Stimulated activated memory B cell treated with anti-CD40 and anti-IgM and Interleukin-4, amounts not matched to agents 10 μg/mL and 1 μg/mL and 100 μg/mL, for 72 hours (primary cell): ENCODE measurements at regions not wholly inside any gene's neighbourhood (a gene's known extent, or its start where the extent isn't known, plus 50 kb on each side); places are given as distances from the start of the nearest gene placed in this dataset.

Experiments used
- ATAC-seq: fragments of 150-1000 bp; cut with Tn5 transposase; 2 replicates; pipeline ENCODE4 v1.10.0; 2021
- H3K27ac Mint-ChIP-seq: one replicate; pipeline ENCODE4 v1.8.0; 2022; ENCODE audit warnings: mild to moderate bottlenecking, mixed read lengths
- H3K27me3 Mint-ChIP-seq: one replicate; pipeline ENCODE4 v1.8.0; 2022; ENCODE audit warnings: mixed read lengths
- H3K36me3 Mint-ChIP-seq: one replicate; pipeline ENCODE4 v1.8.0; 2022; ENCODE audit warnings: mixed read lengths
- H3K4me1 Mint-ChIP-seq: one replicate; pipeline ENCODE4 v1.8.0; 2022; ENCODE audit warnings: mixed read lengths
- H3K4me3 Mint-ChIP-seq: one replicate; pipeline ENCODE4 v1.8.0; 2022; ENCODE audit warnings: mild to moderate bottlenecking, moderate library complexity, mixed read lengths
- H3K9me3 Mint-ChIP-seq: one replicate; pipeline ENCODE4 v1.8.0; 2022; ENCODE audit warnings: mixed read lengths

- no peak overlapping the region for H3K4me3 Mint-ChIP-seq
- H3K4me1 Mint-ChIP-seq, result no peaks in the 10 kb centered on the region
- ATAC-seq, result no peak
- H3K9me3 Mint-ChIP-seq, result no peaks in the 10 kb centered on the region
- H3K27ac Mint-ChIP-seq, result no peak overlapping the region
- no peaks in the 10 kb centered on the region for H3K36me3 Mint-ChIP-seq
- no peaks in the 10 kb centered on the region for H3K27me3 Mint-ChIP-seq
Observed at GRCh38 chrX:121102101-121102500, 54.7 kb downstream of the GLUD2 start.

- ATAC-seq, result no peak
- no peaks in the 10 kb centered on the region for H3K4me1 Mint-ChIP-seq
- H3K9me3 Mint-ChIP-seq, result no peaks in the 10 kb centered on the region
- no peaks in the 10 kb centered on the region for H3K27me3 Mint-ChIP-seq
- no peak overlapping the region for H3K27ac Mint-ChIP-seq
- no peak overlapping the region for H3K4me3 Mint-ChIP-seq
- H3K36me3 Mint-ChIP-seq, result no peaks in the 10 kb centered on the region
Observed at GRCh38 chrX:121103381-121103780, 56.0 kb downstream of the GLUD2 start.

GRCh38 chrX:121106484-121107235 lies 59.2 kb downstream of the GLUD2 start:
- H3K27me3 Mint-ChIP-seq, result no peaks in the 10 kb centered on the region
- no peak overlapping the region for H3K4me3 Mint-ChIP-seq
- no peak for ATAC-seq
- no peaks in the 10 kb centered on the region for H3K4me1 Mint-ChIP-seq
- no peaks in the 10 kb centered on the region for H3K36me3 Mint-ChIP-seq
- H3K27ac Mint-ChIP-seq, result no peak overlapping the region
- no peaks in the 10 kb centered on the region for H3K9me3 Mint-ChIP-seq

GRCh38 chrX:121109986-121110385 lies 62.6 kb downstream of the GLUD2 start:
- no peak for ATAC-seq
- Mint-ChIP-seq H3K27ac (no peak overlapping the region), H3K36me3 (no peaks in the 10 kb centered on the region), H3K4me1 (no peaks in the 10 kb centered on the region), H3K9me3 (no peaks in the 10 kb centered on the region), H3K27me3 (no peaks in the 10 kb centered on the region), H3K4me3 (no peak overlapping the region)

GRCh38 chrX:121110536-121110935 lies 63.1 kb downstream of the GLUD2 start:
- no peak overlapping the region for H3K27ac Mint-ChIP-seq
- H3K36me3 Mint-ChIP-seq, result no peaks in the 10 kb centered on the region
- H3K9me3 Mint-ChIP-seq, result no peaks in the 10 kb centered on the region
- no peak for ATAC-seq
- no peaks in the 10 kb centered on the region for H3K4me1 Mint-ChIP-seq
- H3K27me3 Mint-ChIP-seq, result no peaks in the 10 kb centered on the region
- no peak overlapping the region for H3K4me3 Mint-ChIP-seq

- H3K27me3 Mint-ChIP-seq, result no peaks in the 10 kb centered on the region
- H3K9me3 Mint-ChIP-seq, result no peaks in the 10 kb centered on the region
- no peak overlapping the region for H3K27ac Mint-ChIP-seq
- no peaks in the 10 kb centered on the region for H3K4me1 Mint-ChIP-seq
- H3K4me3 Mint-ChIP-seq, result no peak overlapping the region
- H3K36me3 Mint-ChIP-seq, result no peaks in the 10 kb centered on the region
- ATAC-seq, result no peak
Observed at GRCh38 chrX:121114691-121115090, 67.3 kb downstream of the GLUD2 start.

- Mint-ChIP-seq H3K36me3 (no peaks in the 10 kb centered on the region), H3K9me3 (no peaks in the 10 kb centered on the region), H3K27me3 (no peaks in the 10 kb centered on the region), H3K27ac (no peak overlapping the region), H3K4me1 (no peaks in the 10 kb centered on the region), H3K4me3 (no peak overlapping the region)
- no peak for ATAC-seq
Observed at GRCh38 chrX:121120690-121121605, 73.5 kb downstream of the GLUD2 start.

- Mint-ChIP-seq H3K27ac (no peak overlapping the region), H3K36me3 (no peaks in the 10 kb centered on the region), H3K9me3 (no peaks in the 10 kb centered on the region), H3K4me1 (no peaks in the 10 kb centered on the region), H3K27me3 (no peaks in the 10 kb centered on the region), H3K4me3 (no peak overlapping the region)
- no peak for ATAC-seq
Observed at GRCh38 chrX:121122332-121122731, 74.9 kb downstream of the GLUD2 start.

- no peak overlapping the region for H3K4me3 Mint-ChIP-seq
- no peaks in the 10 kb centered on the region for H3K36me3 Mint-ChIP-seq
- H3K9me3 Mint-ChIP-seq, result no peaks in the 10 kb centered on the region
- no peaks in the 10 kb centered on the region for H3K4me1 Mint-ChIP-seq
- no peak for ATAC-seq
- no peak overlapping the region for H3K27ac Mint-ChIP-seq
- no peaks in the 10 kb centered on the region for H3K27me3 Mint-ChIP-seq
Observed at GRCh38 chrX:121128925-121129877, 81.8 kb downstream of the GLUD2 start.

GRCh38 chrX:121132675-121133074 lies 85.3 kb downstream of the GLUD2 start:
- Mint-ChIP-seq H3K4me1 (no peaks in the 10 kb centered on the region), H3K9me3 (no peaks in the 10 kb centered on the region), H3K27ac (no peak overlapping the region), H3K36me3 (no peaks in the 10 kb centered on the region), H3K27me3 (no peaks in the 10 kb centered on the region), H3K4me3 (no peak overlapping the region)
- no peak for ATAC-seq

GRCh38 chrX:121135488-121136207 lies 88.2 kb downstream of the GLUD2 start:
- no peaks in the 10 kb centered on the region for H3K27me3 Mint-ChIP-seq
- H3K27ac Mint-ChIP-seq, result no peak overlapping the region
- no peaks in the 10 kb centered on the region for H3K9me3 Mint-ChIP-seq
- H3K36me3 Mint-ChIP-seq, result no peaks in the 10 kb centered on the region
- ATAC-seq, result no peak
- H3K4me1 Mint-ChIP-seq, result no peaks in the 10 kb centered on the region
- no peak overlapping the region for H3K4me3 Mint-ChIP-seq

GRCh38 chrX:121146059-121146628 lies 98.7 kb downstream of the GLUD2 start:
- Mint-ChIP-seq H3K36me3 (no peaks in the 10 kb centered on the region), H3K4me1 (no peaks in the 10 kb centered on the region), H3K27ac (no peak overlapping the region), H3K4me3 (no peak overlapping the region), H3K27me3 (no peaks in the 10 kb centered on the region), H3K9me3 (no peaks in the 10 kb centered on the region)
- no peak for ATAC-seq

- Mint-ChIP-seq H3K36me3 (no peaks in the 10 kb centered on the region), H3K27ac (no peak overlapping the region)
- ATAC-seq, result no peak
Observed at GRCh38 chrX:121150217-121150616, 102.8 kb downstream of the GLUD2 start.

GRCh38 chrX:121151293-121151692 lies 103.9 kb downstream of the GLUD2 start:
- H3K9me3 Mint-ChIP-seq, result no peaks in the 10 kb centered on the region
- H3K27ac Mint-ChIP-seq, result no peak overlapping the region
- no peaks in the 10 kb centered on the region for H3K4me1 Mint-ChIP-seq
- no peaks in the 10 kb centered on the region for H3K36me3 Mint-ChIP-seq
- no peak for ATAC-seq
- H3K27me3 Mint-ChIP-seq, result no peaks in the 10 kb centered on the region
- no peak overlapping the region for H3K4me3 Mint-ChIP-seq

More at GRCh38 chrX:121150217-121150616, 102.8 kb downstream of the GLUD2 start:
- no peak overlapping the region for H3K4me3 Mint-ChIP-seq
- H3K27me3 Mint-ChIP-seq, result no peaks in the 10 kb centered on the region
- H3K9me3 Mint-ChIP-seq, result no peaks in the 10 kb centered on the region
- no peaks in the 10 kb centered on the region for H3K4me1 Mint-ChIP-seq
